ENCODE measurements at regions not wholly inside any gene's neighbourhood (a gene's known extent, or its start where the extent isn't known, plus 50 kb on each side); places are given as distances from the start of the nearest gene placed in this dataset.

DNA sequence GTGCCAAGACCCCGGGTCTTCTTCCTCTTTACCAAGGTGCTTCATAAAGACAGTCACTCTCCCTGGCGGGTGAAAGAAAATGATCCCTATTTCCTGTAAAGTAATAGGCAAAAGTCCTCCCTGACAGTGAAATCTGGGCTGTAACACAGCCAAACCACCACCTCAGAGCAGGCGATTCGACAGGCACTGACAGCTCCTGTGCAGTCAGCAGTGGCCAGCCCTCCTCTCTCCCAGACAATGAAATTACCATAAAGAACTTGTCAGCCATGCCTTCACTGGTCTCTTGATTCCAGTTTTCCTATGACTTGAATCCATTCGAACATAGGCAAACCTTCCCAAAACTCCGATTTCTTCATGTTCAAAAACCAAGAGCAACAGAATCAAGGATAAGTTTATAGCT is 492.2 kb upstream of the DAB1 start:
- no peak for DNase-seq

DNA sequence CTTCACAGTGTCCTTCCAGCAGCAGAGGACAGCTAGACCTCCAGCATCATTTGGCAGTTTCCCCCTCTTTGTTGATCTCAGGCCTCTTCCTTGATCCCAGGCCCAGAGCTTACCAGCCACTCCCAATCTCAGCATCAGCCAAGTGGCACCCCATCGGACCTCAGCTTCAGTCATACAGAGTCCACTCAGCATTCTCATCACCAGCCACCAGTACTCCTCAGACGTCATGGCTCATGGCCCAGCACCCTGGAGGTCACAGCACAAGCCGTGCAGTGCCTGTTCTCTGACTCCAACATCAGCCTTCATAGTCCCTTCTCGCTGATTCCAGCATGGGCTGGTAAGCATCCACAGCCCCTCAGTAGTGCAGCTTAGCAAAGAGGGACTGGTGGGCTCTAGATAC is 487.6 kb upstream of the DAB1 start:
- DNase-seq: no peak

- no peak for DNase-seq
These were observed 486.9 kb upstream of the DAB1 start for GRCh38 chr1:57910782-57911181.

DNA sequence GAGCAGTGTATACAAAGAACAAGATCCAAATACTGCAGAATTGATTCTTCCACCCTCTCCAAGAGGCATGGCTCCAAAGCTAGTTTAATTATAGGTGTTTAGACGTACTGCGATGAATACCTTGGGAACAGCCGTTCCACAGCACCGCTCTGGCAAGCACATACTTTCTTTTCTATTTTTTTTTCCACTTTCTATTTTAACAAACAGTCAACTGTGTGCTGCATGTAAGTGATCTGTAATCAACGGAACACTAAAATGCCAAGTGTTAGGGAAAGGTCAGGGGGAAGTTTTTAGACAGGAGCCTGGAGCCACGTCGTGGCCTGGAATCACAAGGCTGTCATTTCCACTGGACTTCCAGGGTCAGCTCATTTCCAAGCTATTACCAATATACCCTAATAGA is 486.4 kb upstream of the DAB1 start:
- no peak for DNase-seq

- DNase-seq: no peak
These were observed 484.5 kb upstream of the DAB1 start for GRCh38 chr1:57908147-57908890.

- DNase-seq: no peak
These were observed 477.5 kb upstream of the DAB1 start for GRCh38 chr1:57901208-57901919.

GRCh38 chr1:57898531-57898930 is 474.7 kb upstream of the DAB1 start:
- DNase-seq: no peak

DNA sequence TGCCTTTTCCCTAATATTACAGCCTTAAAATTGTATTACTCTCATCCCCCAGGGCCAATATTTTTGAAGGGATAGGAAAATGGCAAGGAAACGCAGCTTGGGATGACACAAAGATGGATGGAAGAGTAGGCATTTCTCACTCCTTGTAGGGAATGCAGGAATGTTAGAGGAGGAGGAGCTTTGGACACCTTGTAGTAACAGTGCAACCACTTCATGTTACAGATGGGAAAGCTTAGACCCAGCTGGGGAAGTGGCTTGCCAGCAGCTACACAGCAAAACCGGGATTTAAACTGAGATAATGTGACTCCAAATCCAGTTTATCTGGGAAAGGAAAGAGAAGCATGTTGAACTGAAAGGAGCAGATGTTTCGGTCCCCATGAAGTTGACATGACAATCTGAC is 473.7 kb upstream of the DAB1 start:
- no peak for DNase-seq

DNA sequence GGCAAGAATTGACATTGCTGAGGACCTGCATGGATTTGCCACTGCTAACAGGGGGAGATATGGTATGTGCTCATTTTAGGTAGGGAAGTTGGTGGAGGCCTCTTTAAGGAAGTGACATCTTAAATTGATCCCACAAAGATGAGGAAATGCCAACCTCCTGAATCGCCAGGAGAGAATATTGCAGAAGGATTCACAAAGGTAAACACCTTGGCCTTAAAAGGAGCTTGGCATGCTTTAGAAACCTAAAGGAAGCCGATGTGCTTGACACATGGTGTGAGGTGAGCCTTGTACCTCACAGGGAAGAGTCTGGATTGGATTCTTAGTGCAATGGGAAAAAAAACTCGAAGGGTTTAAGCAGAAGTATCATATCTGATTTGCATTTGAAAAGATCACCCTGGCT is 470.5 kb upstream of the DAB1 start:
- no peak for DNase-seq

- peak; percentile 52 for DNase-seq
These were observed 465.9 kb upstream of the DAB1 start for GRCh38 chr1:57889676-57890320.

DNA sequence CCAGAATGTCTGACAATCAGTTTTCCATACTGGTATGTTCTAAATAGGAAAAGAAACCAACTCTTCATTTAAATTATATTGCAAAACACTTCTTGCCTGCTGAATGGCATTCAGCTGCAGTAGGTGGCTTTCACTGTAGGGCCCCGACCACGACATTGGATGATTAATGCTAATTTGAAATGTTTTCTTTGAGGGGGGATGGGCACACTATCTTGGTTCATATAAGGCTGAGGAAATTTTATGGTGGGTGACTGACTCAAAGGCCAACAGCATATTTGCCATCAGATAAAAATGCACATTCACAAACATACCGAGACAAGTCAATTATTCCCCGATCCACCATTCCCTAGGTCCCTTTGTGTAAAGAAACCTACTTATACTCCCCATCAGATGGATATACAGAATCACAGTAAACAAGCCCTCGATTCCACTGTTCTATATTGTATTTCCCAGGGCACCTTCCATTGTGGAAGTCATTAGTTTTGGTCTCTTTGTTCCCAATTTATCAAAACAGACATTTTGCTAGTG is 464.2 kb upstream of the DAB1 start:
- no peak for DNase-seq

DNA sequence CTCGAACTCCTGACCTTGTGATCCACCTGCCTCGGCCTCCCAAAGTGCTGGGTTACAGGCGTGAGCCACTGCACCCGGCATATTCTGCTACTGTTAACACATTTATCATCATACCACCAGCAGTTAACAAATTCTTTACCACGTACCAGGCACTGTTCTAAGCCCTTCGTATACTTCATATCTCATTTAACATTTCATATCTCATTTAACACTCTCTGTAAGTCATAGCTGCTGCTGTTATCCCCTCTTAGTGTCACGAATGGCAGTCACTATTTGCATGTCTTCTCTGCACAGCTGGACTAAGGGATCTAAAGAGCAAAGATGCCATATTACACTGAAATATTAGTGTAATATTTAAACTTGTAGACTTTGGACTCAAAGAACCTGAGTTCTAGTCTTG is 462.5 kb upstream of the DAB1 start:
- no peak for DNase-seq

- no peak for DNase-seq
These were observed 459.8 kb upstream of the DAB1 start for GRCh38 chr1:57883642-57883995.

DNA sequence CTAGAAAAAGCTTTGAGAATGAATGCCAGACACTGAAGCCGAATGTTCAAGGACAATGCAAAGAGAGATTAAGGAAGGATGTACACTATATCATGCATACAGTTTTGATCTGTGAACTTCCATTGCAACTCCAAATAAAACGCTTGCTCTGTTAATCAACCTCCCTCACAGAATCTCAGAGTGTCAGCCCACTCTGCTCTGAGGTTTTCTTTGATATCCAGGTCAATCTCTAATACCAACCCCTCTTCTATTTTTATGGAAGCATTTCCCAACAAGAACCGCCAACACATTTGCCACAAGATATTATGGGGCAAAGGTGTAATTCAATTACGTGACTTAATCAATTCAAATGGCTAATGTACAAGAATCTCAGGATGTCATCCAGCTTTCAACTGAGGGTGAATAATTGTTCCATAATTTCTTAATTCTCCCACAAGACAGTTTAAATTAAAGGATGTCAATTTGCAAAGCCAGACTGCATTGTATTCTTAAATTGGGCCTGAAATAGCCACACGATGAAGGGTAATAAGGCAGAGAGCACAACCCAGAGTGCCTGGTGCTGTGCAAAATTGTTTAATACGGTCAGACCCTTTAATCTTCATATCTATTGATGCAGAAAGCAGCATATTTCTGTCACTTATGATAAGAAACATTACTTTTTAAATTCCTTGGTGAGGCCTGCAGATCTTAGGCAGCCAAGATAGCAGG is 459.2 kb upstream of the DAB1 start:
- DNase-seq: no peak

DNA sequence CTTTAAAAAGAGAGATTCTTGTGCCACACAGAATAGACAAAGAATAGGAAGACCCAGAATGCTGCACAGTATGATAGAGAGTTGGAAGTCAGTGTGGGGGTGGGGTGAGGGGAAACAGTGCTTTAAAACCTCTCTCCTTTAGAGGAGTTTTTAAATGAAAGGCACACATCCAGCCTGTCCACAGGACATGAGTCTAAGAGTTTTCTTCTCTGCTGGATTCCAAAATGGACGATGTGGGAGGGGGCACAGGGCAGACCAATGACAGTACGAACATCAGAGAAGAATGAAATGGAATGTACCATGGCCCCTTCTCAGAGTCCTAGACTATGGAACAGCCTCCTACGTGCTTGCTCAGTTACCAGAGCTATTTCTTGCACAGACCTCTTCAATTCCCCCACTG is 458.2 kb upstream of the DAB1 start:
- DNase-seq: no peak

DNA sequence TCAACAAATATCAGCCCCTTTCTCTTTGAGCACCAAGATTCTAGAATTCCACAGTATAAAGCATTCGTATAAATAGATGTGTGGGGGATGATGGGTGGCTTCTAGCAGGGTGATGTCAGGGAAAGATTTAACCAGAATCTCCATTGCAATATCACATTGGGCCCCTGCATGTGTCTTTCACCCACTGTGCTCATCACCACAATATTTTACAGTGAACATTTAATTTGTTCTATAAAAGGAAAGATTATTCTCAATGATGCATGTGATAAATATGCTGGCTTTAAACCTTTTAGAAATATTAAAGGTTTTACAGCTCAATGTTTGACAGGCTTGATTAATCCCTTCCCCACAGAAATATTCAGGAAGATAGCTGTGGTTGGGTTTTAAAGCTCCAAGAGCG is 457.8 kb upstream of the DAB1 start:
- DNase-seq: no peak

- DNase-seq: no peak
These were observed 455.8 kb upstream of the DAB1 start for GRCh38 chr1:57879700-57880099.

DNA sequence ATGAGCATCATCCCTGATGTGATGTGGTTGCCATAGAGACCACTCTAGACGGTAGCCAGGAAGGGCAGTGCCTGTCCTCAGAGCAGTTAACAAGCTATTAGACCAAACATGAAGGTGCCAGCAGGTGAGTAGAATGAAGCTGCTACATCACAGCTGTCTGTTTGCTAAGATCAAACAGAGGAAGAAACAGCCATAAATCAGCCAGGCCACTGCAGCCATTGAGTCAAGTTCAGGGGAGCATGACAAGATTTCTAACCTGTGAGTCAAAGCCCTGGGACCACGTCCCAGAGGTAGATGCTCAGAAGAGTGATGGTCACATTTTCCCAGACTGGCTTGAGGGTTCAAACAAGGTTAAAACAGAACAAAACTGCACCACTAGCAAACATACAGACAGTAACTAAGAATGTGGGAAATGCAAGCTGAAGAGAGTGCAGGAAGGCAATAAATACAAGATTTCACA is 450.6 kb upstream of the DAB1 start:
- DNase-seq: no peak

DNA sequence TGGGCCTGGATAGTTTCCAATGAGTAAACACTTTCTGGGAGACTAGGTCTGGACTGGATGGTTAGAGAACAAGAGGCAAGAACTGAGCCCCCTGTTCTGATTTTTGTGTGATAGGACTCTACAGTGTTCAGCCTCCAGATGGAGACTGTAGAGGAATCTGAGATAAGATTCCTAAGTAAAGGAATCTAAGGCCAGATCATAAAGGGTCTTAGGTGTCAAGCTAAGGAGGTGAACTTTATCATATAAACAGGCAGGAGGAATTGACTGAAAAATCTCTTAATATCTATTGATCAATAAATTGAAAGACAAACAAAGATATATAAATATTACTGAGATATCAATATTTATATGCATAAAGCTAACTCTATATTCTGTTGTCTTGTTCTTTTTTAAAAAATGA is 449.1 kb upstream of the DAB1 start:
- DNase-seq: no peak

DNA sequence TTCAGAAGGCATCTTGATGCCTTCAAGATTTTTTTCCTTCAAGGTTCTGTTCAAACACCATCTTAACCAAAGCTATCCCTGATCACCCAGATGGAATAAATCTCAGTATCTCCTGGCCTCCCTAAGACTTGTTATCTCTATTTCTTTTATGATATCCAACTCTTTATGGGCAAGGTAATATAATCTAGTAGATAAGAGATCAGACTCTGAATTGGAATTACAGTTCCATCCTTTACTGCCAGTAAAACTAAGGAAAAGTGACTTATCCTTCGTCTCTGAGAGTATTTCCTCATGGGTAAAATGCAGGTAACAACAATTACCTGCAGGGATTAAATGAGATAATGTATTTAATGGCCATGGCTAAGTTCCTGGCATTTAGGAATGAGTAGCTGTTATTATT is 445.0 kb upstream of the DAB1 start:
- DNase-seq: no peak

DNA sequence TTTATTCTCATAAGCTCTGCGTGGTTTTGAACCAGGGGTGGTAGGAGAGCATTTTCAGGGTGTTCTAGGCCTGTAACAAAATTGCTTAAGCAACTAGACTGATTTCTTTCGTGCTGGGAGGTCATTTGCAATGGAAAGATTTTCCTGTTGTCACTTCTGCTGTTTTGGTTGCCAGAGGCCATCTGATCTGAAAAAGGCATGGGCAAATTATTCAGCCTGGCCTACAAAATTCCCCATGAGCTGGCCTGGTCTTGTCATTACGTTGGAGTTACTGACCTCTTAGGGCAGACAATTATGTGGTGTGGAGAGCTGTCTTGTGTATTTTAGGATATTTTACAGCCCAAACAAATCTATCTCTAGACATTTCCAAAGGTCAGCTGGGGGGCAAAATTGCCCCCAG is 444.4 kb upstream of the DAB1 start:
- no peak for DNase-seq

GRCh38 chr1:57866998-57867397 is 443.1 kb upstream of the DAB1 start:
- DNase-seq: no peak
